ENCODE measurements at regions not wholly inside any gene's neighbourhood (a gene's known extent, or its start where the extent isn't known, plus 50 kb on each side); places are given as distances from the start of the nearest gene placed in this dataset.

DNA sequence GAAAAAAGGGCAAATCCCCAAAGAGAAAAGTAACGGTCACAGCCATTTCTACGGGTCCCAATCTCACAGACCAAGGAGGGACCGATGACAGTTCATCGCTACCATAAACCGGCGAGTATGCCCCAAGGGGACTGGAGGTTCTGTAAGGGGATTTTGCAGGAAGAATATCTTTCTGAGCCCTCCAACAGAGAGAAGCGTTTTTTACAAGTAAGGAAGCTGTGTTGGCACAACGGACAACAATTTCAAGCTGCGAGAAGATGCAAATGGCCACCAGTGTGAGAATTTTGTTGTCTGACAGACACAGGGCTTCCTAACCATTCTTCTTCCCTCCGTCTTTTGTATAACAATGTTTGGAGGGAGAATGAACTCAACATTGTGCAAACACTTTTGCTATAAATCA is 1043.1 kb downstream of the ADGRL2 start:
- TF ChIP-seq, protein P1, sequence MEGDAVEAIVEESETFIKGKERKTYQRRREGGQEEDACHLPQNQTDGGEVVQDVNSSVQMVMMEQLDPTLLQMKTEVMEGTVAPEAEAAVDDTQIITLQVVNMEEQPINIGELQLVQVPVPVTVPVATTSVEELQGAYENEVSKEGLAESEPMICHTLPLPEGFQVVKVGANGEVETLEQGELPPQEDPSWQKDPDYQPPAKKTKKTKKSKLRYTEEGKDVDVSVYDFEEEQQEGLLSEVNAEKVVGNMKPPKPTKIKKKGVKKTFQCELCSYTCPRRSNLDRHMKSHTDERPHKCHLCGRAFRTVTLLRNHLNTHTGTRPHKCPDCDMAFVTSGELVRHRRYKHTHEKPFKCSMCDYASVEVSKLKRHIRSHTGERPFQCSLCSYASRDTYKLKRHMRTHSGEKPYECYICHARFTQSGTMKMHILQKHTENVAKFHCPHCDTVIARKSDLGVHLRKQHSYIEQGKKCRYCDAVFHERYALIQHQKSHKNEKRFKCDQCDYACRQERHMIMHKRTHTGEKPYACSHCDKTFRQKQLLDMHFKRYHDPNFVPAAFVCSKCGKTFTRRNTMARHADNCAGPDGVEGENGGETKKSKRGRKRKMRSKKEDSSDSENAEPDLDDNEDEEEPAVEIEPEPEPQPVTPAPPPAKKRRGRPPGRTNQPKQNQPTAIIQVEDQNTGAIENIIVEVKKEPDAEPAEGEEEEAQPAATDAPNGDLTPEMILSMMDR (IDR thresholded peaks at IDR 0.05; ENCODE audit: low read depth, low read length, poor library complexity, severe bottlenecking) = no peak
- TF ChIP-seq EZH2phosphoT487 (IDR thresholded peaks at IDR 0.05; ENCODE audit: borderline replicate concordance, low read length) = no peak
